Stimulated activated CD8-positive, alpha-beta memory T cell treated with anti-CD3 and anti-CD28 coated beads, Interleukin-4, amount 100 ng/mL, for 4 hours (primary cell): ENCODE measurements at regions not wholly inside any gene's neighbourhood (a gene's known extent, or its start where the extent isn't known, plus 50 kb on each side); places are given as distances from the start of the nearest gene placed in this dataset.

Experiments used
- DNase-seq, 2 donors: peaks; one replicate each; pipeline ENCODE4 v3.0.0-alpha.2; 2020; ENCODE audit warnings: low read depth in 2 of 2, low spot score in 1 of 2

GRCh38 chr1:14181191-14181795 is 417.2 kb upstream of the KAZN start:
- no peak for DNase-seq

GRCh38 chr1:14182856-14183255 is 415.6 kb upstream of the KAZN start:
- no peak for DNase-seq

GRCh38 chr1:14183329-14183728 is 415.2 kb upstream of the KAZN start:
- DNase-seq = no peak

- no peak for DNase-seq
Measured at GRCh38 chr1:14184454-14184853, 414.0 kb upstream of the KAZN start.

- no peak for DNase-seq
Measured at GRCh38 chr1:14189381-14189780, 409.1 kb upstream of the KAZN start.

- no peak for DNase-seq
Measured at GRCh38 chr1:14190508-14190907, 408.0 kb upstream of the KAZN start.

GRCh38 chr1:14194511-14194910 is 404.0 kb upstream of the KAZN start:
- no peak for DNase-seq

- DNase-seq = no peak
Measured at GRCh38 chr1:14205066-14205465, 393.4 kb upstream of the KAZN start.

- no peak for DNase-seq
Measured at GRCh38 chr1:14215151-14215550, 383.3 kb upstream of the KAZN start.

- no peak for DNase-seq
Measured at GRCh38 chr1:14217384-14217783, 381.1 kb upstream of the KAZN start.

- DNase-seq = no peak
Measured at GRCh38 chr1:14220324-14220723, 378.2 kb upstream of the KAZN start.

- no peak for DNase-seq
Measured at GRCh38 chr1:14220811-14221210, 377.7 kb upstream of the KAZN start.

- DNase-seq = no peak
Measured at GRCh38 chr1:14222086-14222485, 376.4 kb upstream of the KAZN start.

GRCh38 chr1:14228677-14229076 is 369.8 kb upstream of the KAZN start:
- no peak for DNase-seq

GRCh38 chr1:14233510-14233909 is 365.0 kb upstream of the KAZN start:
- no peak for DNase-seq

GRCh38 chr1:14236097-14236496 is 362.4 kb upstream of the KAZN start:
- DNase-seq = no peak

GRCh38 chr1:14238472-14239307 is 359.8 kb upstream of the KAZN start:
- DNase-seq = no peak

GRCh38 chr1:14240265-14240664 is 358.2 kb upstream of the KAZN start:
- DNase-seq = no peak

GRCh38 chr1:14242123-14242522 is 356.4 kb upstream of the KAZN start:
- no peak for DNase-seq

GRCh38 chr1:14242870-14243269 is 355.6 kb upstream of the KAZN start:
- DNase-seq = no peak

- no peak for DNase-seq
Measured at GRCh38 chr1:14245954-14246353, 352.5 kb upstream of the KAZN start.

- no peak for DNase-seq
Measured at GRCh38 chr1:14246471-14246870, 352.0 kb upstream of the KAZN start.

GRCh38 chr1:14247666-14248065 is 350.8 kb upstream of the KAZN start:
- no peak for DNase-seq
